GM18870 (cell line): ENCODE measurements at regions not wholly inside any gene's neighbourhood (a gene's known extent, or its start where the extent isn't known, plus 50 kb on each side); places are given as distances from the start of the nearest gene placed in this dataset.
"Not testable (repeated sequence)": the region's sequence is repeated elsewhere in the genome, so short reads cannot be mapped to it uniquely, and the experiment has no call there.

Experiments
- ATAC-seq: cut with Tn5 transposase; IDR thresholded peaks from one replicate; pipeline ENCODE4 v1.9.1; 2021; ENCODE audit warnings: moderate library complexity; ENCODE audit not compliant: unreplicated experiment

DNA sequence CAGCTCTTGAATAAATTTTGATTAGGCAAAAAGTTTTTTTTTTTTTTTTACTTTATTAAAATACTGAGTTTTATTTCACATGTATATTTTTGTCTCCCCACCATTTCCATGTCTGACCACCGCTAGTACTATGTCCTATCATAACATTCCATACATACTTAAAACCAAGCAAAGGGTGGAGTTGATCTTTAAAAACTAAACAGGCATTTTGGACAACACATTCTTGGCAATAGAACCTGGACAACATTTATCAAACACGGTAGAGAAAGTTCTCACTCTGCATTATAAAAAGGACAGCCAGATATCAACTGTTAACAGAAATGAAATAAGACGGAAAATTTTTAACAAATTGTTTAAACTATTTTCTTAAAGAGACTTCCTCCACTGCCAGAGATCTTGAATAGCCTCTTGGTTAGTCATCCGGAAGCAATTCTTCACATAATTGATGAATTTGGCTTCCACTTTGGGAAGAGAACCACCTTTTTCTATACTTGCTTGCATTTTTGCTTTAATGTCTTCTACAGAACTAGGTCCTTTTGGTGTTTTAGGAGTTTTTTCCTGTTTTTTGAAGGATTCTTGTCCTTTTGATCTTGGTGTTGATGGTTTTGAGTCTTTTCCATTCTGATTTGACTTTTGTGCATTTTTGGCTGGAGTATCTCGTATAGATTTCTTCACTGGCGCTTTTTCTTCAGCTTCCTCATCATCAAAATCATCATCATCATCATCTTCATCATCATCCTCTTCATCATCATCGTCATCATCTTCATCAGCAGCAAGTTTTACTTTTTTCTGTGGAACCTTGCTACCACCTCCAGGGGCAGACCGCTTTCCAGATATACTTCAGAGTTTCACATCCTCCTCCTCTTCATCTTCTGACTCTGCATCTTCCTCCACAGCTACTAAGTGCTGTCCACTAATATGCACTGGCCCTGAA is 58.7 kb downstream of the POU5F2 start:
- not testable (repeated sequence) for ATAC-seq

DNA sequence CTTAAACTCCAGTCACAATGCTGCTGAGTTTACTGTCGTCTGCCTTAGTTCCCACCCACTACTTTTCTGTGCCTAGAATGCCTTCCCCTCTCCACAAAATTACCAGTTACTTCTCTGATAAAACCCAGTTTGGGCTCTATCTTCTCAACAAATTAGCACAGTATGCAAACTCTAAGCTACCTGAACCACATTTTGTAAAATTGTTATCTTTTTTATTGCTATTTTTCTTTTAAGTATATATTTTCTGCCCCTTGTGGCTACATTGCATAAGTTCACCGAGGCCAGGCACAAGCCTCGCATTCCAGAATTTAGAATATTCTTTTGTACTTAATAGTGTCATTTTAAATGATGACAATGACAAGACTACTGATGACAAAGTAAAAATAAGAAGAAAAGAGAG is 60.0 kb downstream of the POU5F2 start:
- no peak for ATAC-seq

DNA sequence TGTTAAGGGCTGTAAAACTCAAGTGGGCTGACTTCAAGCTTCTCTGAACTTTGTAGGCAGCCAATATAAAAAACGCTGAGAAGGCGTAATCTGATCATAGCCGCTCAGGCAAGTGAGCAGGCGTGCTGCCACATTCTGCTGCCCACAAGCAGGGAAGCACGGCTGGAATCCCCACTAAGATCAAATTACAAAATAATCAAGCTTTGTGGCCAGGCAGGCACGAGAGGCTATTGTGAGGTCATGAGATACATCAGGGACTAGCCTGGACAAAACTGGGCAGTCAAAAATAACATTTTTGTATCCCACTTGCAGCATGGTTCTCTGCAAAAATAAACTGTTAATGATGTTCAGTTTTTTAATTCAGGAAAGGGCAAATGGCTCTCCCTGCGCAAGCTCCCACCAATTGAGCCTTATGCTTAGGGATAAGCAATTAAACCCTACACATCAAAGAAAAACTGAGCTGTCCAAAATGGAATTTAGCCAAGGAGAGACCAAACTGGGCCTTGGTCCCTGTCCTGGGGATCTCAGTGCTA is 64.0 kb downstream of the POU5F2 start:
- no peak for ATAC-seq

- ATAC-seq = no peak
Measured at GRCh38 chr5:93676704-93677103, 64.7 kb downstream of the POU5F2 start.

DNA sequence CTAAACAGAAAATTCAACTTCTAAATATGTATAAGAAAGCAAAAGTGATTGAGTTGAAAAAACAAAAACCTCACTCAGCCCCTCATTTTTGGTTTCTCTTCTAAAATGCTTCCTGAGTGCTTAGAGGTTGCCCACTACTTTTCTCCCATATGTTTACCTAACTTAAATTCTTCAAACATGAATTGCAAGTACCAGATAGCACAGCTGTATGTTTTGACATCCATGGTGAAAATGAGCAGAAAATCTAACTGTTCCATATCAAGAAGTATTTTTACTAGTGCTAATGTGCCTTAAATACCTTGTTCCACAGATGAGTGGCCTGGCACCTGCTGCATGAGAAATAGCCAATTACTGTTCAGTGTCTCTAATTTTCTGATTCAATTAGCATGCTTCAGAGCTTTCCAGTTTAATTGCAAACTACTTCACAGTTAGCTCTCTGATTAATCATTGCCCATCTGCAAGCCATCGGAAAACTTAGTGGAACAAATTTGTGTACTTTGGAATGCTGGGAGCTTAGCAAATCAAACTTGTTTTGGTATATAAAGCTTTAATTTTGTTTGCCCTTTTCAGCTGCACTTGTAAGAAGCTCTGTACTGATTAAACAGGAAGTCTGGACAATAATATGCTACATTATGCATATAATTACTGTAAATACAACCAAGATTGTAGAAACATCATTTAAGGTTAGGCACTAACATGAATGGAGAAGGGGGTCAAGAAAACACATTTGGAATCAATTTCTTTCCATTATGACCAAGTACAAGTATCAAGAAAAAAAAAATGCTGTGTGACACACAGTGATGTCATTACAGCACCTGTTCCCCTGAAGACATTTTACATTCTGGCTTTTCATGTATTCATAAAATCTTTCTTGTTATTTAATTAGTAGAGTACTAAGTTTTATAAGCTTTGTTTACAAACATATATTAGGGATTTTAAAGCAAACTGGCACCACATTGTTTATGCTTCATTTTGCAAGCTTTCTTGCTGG is 65.6 kb downstream of the POU5F2 start:
- ATAC-seq = peak; percentile 50

GRCh38 chr5:93674866-93675459 is 66.4 kb downstream of the POU5F2 start:
- peak; percentile 59 for ATAC-seq

DNA sequence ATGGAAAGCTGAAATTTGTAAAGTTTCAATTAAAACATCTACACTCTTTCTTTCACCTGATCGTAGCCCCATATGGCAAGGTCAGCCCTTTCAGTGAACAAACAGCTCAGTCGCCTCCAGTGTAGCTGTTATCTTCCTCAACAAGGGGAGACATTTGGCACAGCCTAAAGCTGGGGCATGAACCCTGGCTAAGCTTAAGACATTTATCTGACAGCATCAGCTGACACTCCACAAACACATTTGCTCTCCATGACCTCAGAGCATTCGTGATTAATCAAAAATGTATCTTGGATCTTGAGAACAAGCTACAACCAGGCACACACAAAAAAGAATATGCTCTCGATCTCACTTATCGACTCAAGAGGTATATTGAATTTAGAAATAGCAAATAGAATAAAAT is 67.3 kb downstream of the POU5F2 start:
- ATAC-seq = no peak

- no peak for ATAC-seq
Measured at GRCh38 chr5:93673316-93673954, 68.0 kb downstream of the POU5F2 start.

DNA sequence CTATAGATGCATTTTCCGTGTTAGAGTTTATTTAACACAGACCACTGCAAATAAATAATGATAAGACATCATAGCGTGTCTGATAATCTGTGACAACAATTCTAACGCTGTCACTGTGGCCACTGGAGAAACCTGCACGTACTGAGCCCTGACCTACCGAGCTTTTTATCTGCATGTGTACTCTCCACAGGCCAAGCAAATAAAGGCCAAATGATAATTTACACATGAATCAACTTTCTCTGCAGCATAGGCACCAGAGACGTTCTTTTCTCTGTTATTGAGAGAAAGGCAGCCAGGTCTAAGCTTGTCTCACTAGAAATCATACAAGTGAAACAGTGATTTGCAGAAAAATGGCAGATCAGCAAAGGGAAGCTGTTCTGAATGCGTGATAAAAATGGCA is 75.8 kb downstream of the POU5F2 start:
- ATAC-seq = no peak

- ATAC-seq = no peak
Measured at GRCh38 chr5:93660677-93661076, 77.7 kb downstream of the NR2F1 start.

- no peak for ATAC-seq
Measured at GRCh38 chr5:93658044-93658443, 75.0 kb downstream of the NR2F1 start.

GRCh38 chr5:93654676-93655075 is 71.7 kb downstream of the NR2F1 start:
- ATAC-seq = no peak

DNA sequence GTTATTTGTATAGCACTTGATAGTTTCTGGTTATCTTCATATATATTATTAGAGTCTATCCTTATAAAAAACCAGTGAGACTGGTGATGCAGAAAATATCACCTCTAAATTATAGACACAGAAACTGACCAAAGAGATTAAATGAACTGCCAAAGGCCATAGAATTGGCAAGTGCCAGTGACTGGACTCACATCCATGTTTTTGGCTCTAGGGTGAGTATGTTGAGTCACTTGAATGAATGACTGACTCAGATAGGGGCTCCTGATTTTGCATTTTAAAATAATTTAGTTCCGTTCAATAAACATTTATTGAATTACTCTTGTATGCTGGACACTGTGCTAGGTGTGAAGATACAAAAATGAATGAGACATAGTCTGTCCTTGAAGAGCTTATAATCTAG is 70.7 kb downstream of the NR2F1 start:
- no peak for ATAC-seq

- ATAC-seq = no peak
Measured at GRCh38 chr5:93649234-93649900, 66.3 kb downstream of the NR2F1 start.

- no peak for ATAC-seq
Measured at GRCh38 chr5:93644760-93645159, 61.7 kb downstream of the NR2F1 start.
